Erythroblast (primary cell): ENCODE measurements at regions not wholly inside any gene's neighbourhood (a gene's known extent, or its start where the extent isn't known, plus 50 kb on each side); places are given as distances from the start of the nearest gene placed in this dataset.
"Not testable (repeated sequence)": the region's sequence is repeated elsewhere in the genome, so short reads cannot be mapped to it uniquely, and the experiment has no call there.

Source experiments
- GATA1 ChIP-seq: IDR thresholded peaks from 2 replicates; pipeline ENCODE4 v1.6.1; 2011; ENCODE audit warnings: low read depth, mild to moderate bottlenecking, control low read depth, low read length, moderate library complexity
- POLR2A ChIP-seq: IDR thresholded peaks from 2 replicates; pipeline ENCODE4 v1.6.1; 2011; ENCODE audit warnings: mild to moderate bottlenecking, low read length

DNA sequence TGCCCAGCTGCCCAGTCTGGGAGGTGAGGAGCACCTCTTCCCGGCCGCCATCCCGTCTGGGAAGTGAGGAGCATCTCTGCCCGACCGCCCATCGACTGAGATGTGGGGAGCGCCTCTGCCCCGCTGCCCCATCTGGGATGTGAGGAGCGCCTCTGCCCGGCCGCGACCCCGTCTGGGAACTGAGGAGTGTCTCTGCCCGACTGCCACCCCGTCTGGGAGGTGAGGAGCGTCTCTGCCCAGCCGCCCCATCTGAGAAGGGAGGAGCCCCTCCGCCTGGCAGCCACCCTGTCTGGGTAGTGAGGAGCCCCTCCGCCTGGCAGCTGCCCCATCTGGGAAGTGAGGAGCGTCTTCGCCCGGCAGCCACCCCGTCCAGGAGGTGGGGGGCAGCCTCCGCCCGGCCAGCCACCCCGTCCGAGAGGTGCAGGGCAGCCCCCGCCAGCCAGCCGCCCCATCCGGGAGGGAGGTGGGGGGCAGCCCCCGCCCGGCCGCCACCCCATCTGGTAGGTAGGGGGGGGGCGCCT is 361.4 kb downstream of the ZBBX start:
- TF ChIP-seq POLR2A, GATA1: not testable (repeated sequence)
